SH-SY5Y (cell line): ENCODE measurements at regions not wholly inside any gene's neighbourhood (a gene's known extent, or its start where the extent isn't known, plus 50 kb on each side); places are given as distances from the start of the nearest gene placed in this dataset.

Experiments used
- GATA2 ChIP-seq: IDR thresholded peaks from 2 replicates; pipeline ENCODE4 v1.6.1; 2011; ENCODE audit warnings: mild to moderate bottlenecking, low read depth, low read length
- GATA3 ChIP-seq: IDR thresholded peaks from 2 replicates; pipeline ENCODE4 v1.6.1; 2011; ENCODE audit warnings: low read depth, mild to moderate bottlenecking, low read length, moderate library complexity

DNA sequence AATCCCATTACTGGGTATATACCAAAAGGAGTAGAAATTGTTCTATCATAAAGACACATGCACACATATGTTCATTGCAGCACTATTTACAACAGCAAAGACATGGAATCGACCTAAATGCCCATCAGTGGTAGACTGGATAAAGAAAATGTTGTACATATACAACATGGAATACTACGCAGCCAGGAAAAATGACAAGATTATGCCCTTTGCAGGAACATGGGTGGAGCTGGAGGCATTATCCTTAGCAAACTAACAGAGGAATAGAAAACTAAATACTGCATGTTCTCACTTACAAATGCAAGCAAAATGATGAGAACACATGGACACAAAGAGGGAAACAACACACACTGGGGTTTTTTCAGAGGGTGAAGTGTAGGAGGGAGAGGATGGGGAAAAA is 300.2 kb downstream of the BAMBI start:
- no peak for TF ChIP-seq GATA3
- TF ChIP-seq GATA2: no peak
